Gastroesophageal sphincter (tissue), 4 donors: ENCODE measurements at regions not wholly inside any gene's neighbourhood (a gene's known extent, or its start where the extent isn't known, plus 50 kb on each side); places are given as distances from the start of the nearest gene placed in this dataset.

Experiments
- ATAC-seq: fragments of 150-250 bp; one replicate; pipeline ENCODE4 v1.9.1; 2016; ENCODE audit warnings: mild to moderate bottlenecking, moderate library complexity
- H3K27ac ChIP-seq, 4 donors: fragments of 200-600 bp; sonication (generic) in 3 of 4; 1 replicate in 3 of 4; 2 replicates in 1 of 4; pipeline ENCODE4 v1.5.1; 2016 to 2019
- H3K27me3 ChIP-seq: fragments of 200-600 bp; sonication (generic); one replicate; pipeline ENCODE4 v1.5.1; 2019
- H3K36me3 ChIP-seq, 2 donors: fragments of 200-600 bp; sonication (generic); one replicate each; pipeline ENCODE4 v1.5.1; 2019; ENCODE audit warnings: control low read depth in 1 of 2
- H3K4me1 ChIP-seq, 3 donors: fragments of 200-600 bp; sonication (generic); 1 replicate in 2 of 3; 2 replicates in 1 of 3; pipeline ENCODE4 v1.5.1; 2016 to 2019; ENCODE audit warnings: control low read depth in 2 of 3
- H3K4me3 ChIP-seq, 2 donors: fragments of 200-600 bp; sonication (generic); one replicate each; pipeline ENCODE4 v1.5.1; 2019; ENCODE audit warnings: mild to moderate bottlenecking in 1 of 2, moderate library complexity in 1 of 2
- H3K9me3 ChIP-seq, 3 donors: fragments of 200-600 bp; sonication (generic); one replicate each; pipeline ENCODE4 v1.5.1; 2017 to 2019; ENCODE audit warnings: control low read depth in 2 of 3
- CTCF ChIP-seq, 4 experiments: fragments of 200-600 bp in 2 of 4; fragments of 450-650 bp in 2 of 4; sonication (generic) in 1 of 4; IDR thresholded peaks; one replicate each; pipeline ENCODE4 v1.5.1; 2017 to 2019; ENCODE audit warnings: antibody characterized with exemption in 4 of 4, mild to moderate bottlenecking in 2 of 4, moderate library complexity in 2 of 4
- EP300 ChIP-seq: sonication (generic); formaldehyde crosslinking; IDR thresholded peaks from one replicate; pipeline ENCODE4 v1.6.1; 2017; ENCODE audit warnings: antibody characterized with exemption, mild to moderate bottlenecking
- POLR2A ChIP-seq, 2 donors: fragments of 450-650 bp; IDR thresholded peaks; one replicate each; pipeline ENCODE4 v1.6.1; 2017; ENCODE audit warnings: antibody characterized with exemption in 2 of 2, mild to moderate bottlenecking in 2 of 2, moderate library complexity in 1 of 2
- POLR2AphosphoS5 ChIP-seq: sonication (generic); formaldehyde crosslinking; IDR thresholded peaks from one replicate; pipeline ENCODE4 v1.6.1; 2017; ENCODE audit warnings: antibody characterized with exemption
- WGBS, 2 donors: methylation state at CpG; one replicate each; pipeline ENCODE4 v1.1.5; 2018; ENCODE audit warnings: low coverage in 1 of 2; 5-methylcytosine and 5-hydroxymethylcytosine counted together

DNA sequence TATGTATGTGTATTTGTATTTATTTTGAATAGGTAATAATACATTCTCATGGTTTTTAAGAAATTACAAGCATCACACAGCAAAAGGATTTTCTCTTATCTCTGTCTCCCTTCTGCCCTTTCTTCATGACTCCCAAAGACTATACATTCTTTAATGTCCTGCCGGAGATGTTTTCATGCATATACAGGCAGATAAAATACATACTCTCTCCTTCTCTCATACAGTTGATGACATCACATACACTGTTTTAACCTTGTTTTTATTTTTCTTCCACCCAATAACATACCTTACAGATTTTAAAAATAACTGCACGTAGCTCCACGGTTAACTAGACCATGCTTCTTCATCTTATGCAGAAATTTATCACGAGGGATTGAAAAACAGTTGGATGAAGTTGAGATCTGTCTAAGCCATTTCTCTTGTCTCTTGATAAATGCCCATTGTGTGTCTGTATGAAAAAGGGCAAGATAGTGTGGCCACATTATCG, 249.8 kb downstream of the EDEM1 start:
- H3K36me3 ChIP-seq, result no peaks in the 10 kb centered on the region
- H3K9me3 ChIP-seq, result no peaks in the 10 kb centered on the region
- no peak overlapping the region for H3K27ac ChIP-seq
- H3K4me3 ChIP-seq, result no peak overlapping the region
- TF ChIP-seq CTCF (IDR thresholded peaks at IDR 0.05) (no peak), EP300 (no peak), POLR2A (IDR thresholded peaks at IDR 0.05) (no peak), POLR2AphosphoS5 (no peak)
- 72 to 86% methylated on average over 5 of the region's 5 CpGs for WGBS, 2 donors
- no peaks in the 10 kb centered on the region for H3K4me1 ChIP-seq
- ATAC-seq, result no peak
- no peaks in the 10 kb centered on the region for H3K27me3 ChIP-seq

- WGBS, 2 donors, result 17 to 36% methylated on average over 2 to 3 of the region's 3 CpGs
- TF ChIP-seq POLR2A (IDR thresholded peaks at IDR 0.05) (no peak), EP300 (no peak), POLR2AphosphoS5 (no peak), CTCF (IDR thresholded peaks at IDR 0.05) (no peak)
- H3K4me1 ChIP-seq, result no peaks in the 10 kb centered on the region
- no peak overlapping the region for H3K27ac ChIP-seq
- H3K36me3 ChIP-seq, result no peaks in the 10 kb centered on the region
- no peaks in the 10 kb centered on the region for H3K27me3 ChIP-seq
- H3K4me3 ChIP-seq, result no peak overlapping the region
- H3K9me3 ChIP-seq, result no peaks in the 10 kb centered on the region
- ATAC-seq, result no peak
These were observed 250.3 kb downstream of the EDEM1 start for GRCh38 chr3:5437783-5438323.

- ATAC-seq, result no peak
- 86 to 100% methylated on average over 1 of the region's 1 CpG for WGBS, 2 donors
- no peak overlapping the region for H3K27ac ChIP-seq
- no peak for TF ChIP-seq CTCF (IDR thresholded peaks at IDR 0.05)
- no peak for TF ChIP-seq POLR2A (IDR thresholded peaks at IDR 0.05)
- no peak for TF ChIP-seq EP300
- TF ChIP-seq POLR2AphosphoS5, result no peak
- no peak overlapping the region for H3K4me3 ChIP-seq
- H3K4me1 ChIP-seq, result no peaks in the 10 kb centered on the region
- no peaks in the 10 kb centered on the region for H3K36me3 ChIP-seq
- no peaks in the 10 kb centered on the region for H3K27me3 ChIP-seq
- H3K9me3 ChIP-seq, result peaks cover 0 to 6% (median 0%) of the 10 kb centered on the region in 3 donors
These were observed 253.9 kb downstream of the EDEM1 start for GRCh38 chr3:5441401-5441800.

DNA sequence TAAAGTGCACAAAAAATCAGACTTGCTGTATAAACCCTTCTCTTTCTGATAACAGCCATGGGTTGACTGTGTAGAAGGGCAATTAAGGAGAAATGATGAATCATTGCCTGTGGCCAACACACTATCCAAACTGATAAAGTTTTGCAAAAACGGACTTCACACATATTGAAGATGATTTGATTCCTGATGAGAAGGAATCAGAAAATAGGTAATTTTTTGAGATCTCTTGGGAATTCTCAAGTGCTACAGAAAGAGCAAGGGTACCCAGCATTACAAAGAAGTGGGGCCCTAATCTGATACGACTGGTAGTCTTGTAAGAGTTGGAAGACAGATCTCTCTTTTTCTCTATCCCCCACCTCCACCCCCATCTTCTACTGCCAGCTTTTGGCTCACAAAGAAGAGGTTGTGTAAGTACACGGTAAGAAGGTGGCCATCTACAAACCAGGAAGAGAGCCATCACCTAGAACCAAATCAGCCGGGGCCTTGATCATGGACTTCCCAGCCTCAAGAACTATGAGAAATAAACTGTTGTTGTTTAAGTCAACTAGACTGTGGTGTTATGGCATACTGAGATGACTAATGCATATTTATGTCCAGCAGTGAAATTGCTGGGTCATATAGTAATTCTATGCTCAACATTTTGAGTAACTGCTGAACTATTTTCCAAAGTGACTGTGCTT, 254.7 kb downstream of the EDEM1 start:
- Histone ChIP-seq H3K27me3 (no peaks in the 10 kb centered on the region), H3K27ac (no peak overlapping the region), H3K36me3 (no peaks in the 10 kb centered on the region), H3K4me3 (no peak overlapping the region), H3K4me1 (no peaks in the 10 kb centered on the region), H3K9me3 (peaks cover 0 to 10% (median 0%) of the 10 kb centered on the region in 3 donors)
- TF ChIP-seq POLR2AphosphoS5 (no peak), EP300 (no peak), CTCF (IDR thresholded peaks at IDR 0.05) (no peak), POLR2A (IDR thresholded peaks at IDR 0.05) (no peak)
- WGBS, 2 donors, result 82 to 83% methylated on average over 2 to 4 of the region's 4 CpGs
- ATAC-seq, result no peak

GRCh38 chr3:5442786-5443138, 255.3 kb downstream of the EDEM1 start:
- TF ChIP-seq POLR2AphosphoS5 (no peak), POLR2A (IDR thresholded peaks at IDR 0.05) (no peak), EP300 (no peak), CTCF (IDR thresholded peaks at IDR 0.05) (no peak)
- H3K4me3 ChIP-seq, result no peak overlapping the region
- no peaks in the 10 kb centered on the region for H3K36me3 ChIP-seq
- no peaks in the 10 kb centered on the region for H3K4me1 ChIP-seq
- H3K27ac ChIP-seq, result no peak overlapping the region
- H3K9me3 ChIP-seq, result peaks cover 0 to 11% (median 0%) of the 10 kb centered on the region in 3 donors
- H3K27me3 ChIP-seq, result no peaks in the 10 kb centered on the region
- ATAC-seq, result no peak
